Keratinocyte (primary cell): ENCODE measurements at regions not wholly inside any gene's neighbourhood (a gene's known extent, or its start where the extent isn't known, plus 50 kb on each side); places are given as distances from the start of the nearest gene placed in this dataset.

Experiments
- CTCF ChIP-seq, 3 experiments: IDR thresholded peaks in 1 of 3; conservative IDR thresholded peaks in 1 of 3; optimal IDR thresholded peaks in 1 of 3; 2 replicates in 2 of 3; 3 replicates in 1 of 3; pipeline versions ENCODE3 to v1.5.1; 2011; ENCODE audit warnings: low read length in 3 of 3, mild to moderate bottlenecking in 3 of 3, moderate library complexity in 2 of 3, control low read depth in 1 of 3, inconsistent platforms in 1 of 3; ENCODE audit not compliant: insufficient read depth in 2 of 3; ENCODE audit errors: extremely low read depth in 1 of 3
- EZH2 ChIP-seq: IDR thresholded peaks from one replicate; pipeline ENCODE4 v1.6.1; 2012; ENCODE audit warnings: inconsistent platforms, mild to moderate bottlenecking, low read length, moderate library complexity

- no peak for TF ChIP-seq CTCF (optimal IDR thresholded peaks at IDR 0.05 in 1 of 3, IDR thresholded peaks at IDR 0.05 in 1 of 3, conservative IDR thresholded peaks at IDR 0.05 in 1 of 3; ENCODE audit: extremely low read depth in 1 of 3, insufficient read depth in 2 of 3, low read length in 3 of 3)
- no peak for TF ChIP-seq EZH2
Measured at GRCh38 chr1:10878469-10878868, 82.0 kb upstream of the CASZ1 start.
